Esophagus squamous epithelium (tissue), 5 donors: ENCODE measurements at regions not wholly inside any gene's neighbourhood (a gene's known extent, or its start where the extent isn't known, plus 50 kb on each side); places are given as distances from the start of the nearest gene placed in this dataset.
"Not testable (repeated sequence)": the region's sequence is repeated elsewhere in the genome, so short reads cannot be mapped to it uniquely, and the experiment has no call there.

Experiments
- DNase-seq: peaks from one replicate; lab custom pipeline; 2025; lab: John Stamatoyannopoulos, UW
- H3K27ac ChIP-seq, 4 donors: fragments of 200-600 bp; sonication (generic); one replicate each; pipeline ENCODE4 v1.5.1; 2016 to 2019; ENCODE audit warnings: mild to moderate bottlenecking in 1 of 4
- H3K27me3 ChIP-seq, 4 donors: fragments of 200-600 bp; sonication (generic); 1 replicate in 3 of 4; 2 replicates in 1 of 4; pipeline versions ENCODE4 v1.5.1 to v1.6.0; 2017 to 2021; ENCODE audit warnings: antibody characterized with exemption in 1 of 4
- H3K36me3 ChIP-seq, 3 donors: fragments of 200-600 bp; sonication (generic); one replicate each; pipeline ENCODE4 v1.5.1; 2016 to 2019
- H3K4me1 ChIP-seq, 3 donors: fragments of 200-600 bp; sonication (generic); one replicate each; pipeline ENCODE4 v1.5.1; 2017 to 2019
- H3K4me3 ChIP-seq, 4 donors: fragments of 200-600 bp; sonication (generic); 1 replicate in 3 of 4; 2 replicates in 1 of 4; pipeline ENCODE4 v1.5.1; 2016 to 2019; ENCODE audit warnings: mild to moderate bottlenecking in 2 of 4, moderate library complexity in 1 of 4
- H3K9me3 ChIP-seq, 3 donors: fragments of 200-600 bp; sonication (generic); one replicate each; pipeline ENCODE4 v1.5.1; 2016 to 2019
- POLR2A ChIP-seq, 4 donors: fragments of 450-650 bp; IDR thresholded peaks; one replicate each; pipeline ENCODE4 v1.6.1; 2017; ENCODE audit warnings: antibody characterized with exemption in 4 of 4, mild to moderate bottlenecking in 4 of 4, moderate library complexity in 3 of 4
- WGBS, 2 donors: methylation state at CpG; one replicate each; pipeline ENCODE4 v1.1.5; 2018; 5-methylcytosine and 5-hydroxymethylcytosine counted together
- intact Hi-C: fragments of 100-400 bp; cut with DNase I; formaldehyde crosslinking; loops from one replicate; pipeline ENCODE4 v1.15.0; 2022
- TF ChIP-seq, protein P1 (sequence below), 6 experiments: fragments of 450-650 bp in 4 of 6; fragments of 200-600 bp in 2 of 6; sonication (generic) in 2 of 6; IDR thresholded peaks; one replicate each; pipeline ENCODE4 v1.5.1; 2016 to 2019; ENCODE audit warnings: antibody characterized with exemption in 6 of 6, mild to moderate bottlenecking in 4 of 6, moderate library complexity in 4 of 6
- donor health status: DM: yes; HTN: yes; CAD: no.

DNA sequence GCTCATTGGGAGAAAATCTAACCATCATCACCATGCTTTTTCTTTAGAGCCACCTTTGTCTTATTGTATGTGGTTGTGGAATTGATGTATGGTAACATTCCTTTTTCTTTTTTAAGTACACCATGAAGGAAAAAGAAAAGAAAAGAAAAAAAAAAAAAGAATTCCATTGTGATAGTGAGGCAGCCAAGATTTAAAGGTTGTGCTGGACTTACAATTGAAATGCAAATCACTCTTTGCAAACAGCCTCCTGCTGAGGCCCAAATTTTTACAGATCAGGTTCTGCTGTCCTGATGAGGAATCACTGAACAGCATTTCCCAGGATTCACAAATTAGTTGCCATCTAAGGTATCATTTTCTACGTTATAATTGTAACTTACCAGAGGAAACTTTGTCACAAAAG is 1101.0 kb upstream of the FANCL start:
- intact Hi-C loops, result no loop called here
- no peaks in the 10 kb centered on the region for H3K36me3 ChIP-seq
- no peak overlapping the region for H3K27ac ChIP-seq
- no peak for DNase-seq
- no peak overlapping the region for H3K4me3 ChIP-seq
- H3K27me3 ChIP-seq, result peaks cover 0 to 3% (median 0%) of the 10 kb centered on the region in 4 donors
- no peaks in the 10 kb centered on the region for H3K4me1 ChIP-seq
- no peaks in the 10 kb centered on the region for H3K9me3 ChIP-seq
- TF ChIP-seq POLR2A (IDR thresholded peaks at IDR 0.05), result no peak
- TF ChIP-seq, protein P1, sequence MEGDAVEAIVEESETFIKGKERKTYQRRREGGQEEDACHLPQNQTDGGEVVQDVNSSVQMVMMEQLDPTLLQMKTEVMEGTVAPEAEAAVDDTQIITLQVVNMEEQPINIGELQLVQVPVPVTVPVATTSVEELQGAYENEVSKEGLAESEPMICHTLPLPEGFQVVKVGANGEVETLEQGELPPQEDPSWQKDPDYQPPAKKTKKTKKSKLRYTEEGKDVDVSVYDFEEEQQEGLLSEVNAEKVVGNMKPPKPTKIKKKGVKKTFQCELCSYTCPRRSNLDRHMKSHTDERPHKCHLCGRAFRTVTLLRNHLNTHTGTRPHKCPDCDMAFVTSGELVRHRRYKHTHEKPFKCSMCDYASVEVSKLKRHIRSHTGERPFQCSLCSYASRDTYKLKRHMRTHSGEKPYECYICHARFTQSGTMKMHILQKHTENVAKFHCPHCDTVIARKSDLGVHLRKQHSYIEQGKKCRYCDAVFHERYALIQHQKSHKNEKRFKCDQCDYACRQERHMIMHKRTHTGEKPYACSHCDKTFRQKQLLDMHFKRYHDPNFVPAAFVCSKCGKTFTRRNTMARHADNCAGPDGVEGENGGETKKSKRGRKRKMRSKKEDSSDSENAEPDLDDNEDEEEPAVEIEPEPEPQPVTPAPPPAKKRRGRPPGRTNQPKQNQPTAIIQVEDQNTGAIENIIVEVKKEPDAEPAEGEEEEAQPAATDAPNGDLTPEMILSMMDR (IDR thresholded peaks at IDR 0.05), result no peak
- 50 to 65% methylated on average over 1 of the region's 1 CpG for WGBS, 2 donors

DNA sequence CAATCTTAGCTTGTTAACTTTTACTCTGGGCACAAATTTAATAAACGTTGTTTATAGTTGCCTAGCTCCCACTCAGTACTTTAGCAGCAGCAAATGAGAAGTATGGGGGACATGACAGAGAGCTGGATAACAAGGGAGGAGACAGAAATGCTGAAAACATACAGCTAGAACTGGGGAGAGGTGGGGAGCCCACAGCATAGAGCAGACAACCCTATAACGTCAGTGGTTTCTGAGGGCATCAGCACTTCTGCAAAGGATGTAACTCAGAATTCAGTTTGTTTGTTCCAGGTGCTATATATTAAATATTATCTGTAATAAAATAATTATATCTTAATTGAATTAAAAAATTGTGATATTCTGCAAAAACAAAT is 1098.7 kb upstream of the FANCL start:
- 58 to 66% methylated on average over 2 of the region's 2 CpGs for WGBS, 2 donors

DNA sequence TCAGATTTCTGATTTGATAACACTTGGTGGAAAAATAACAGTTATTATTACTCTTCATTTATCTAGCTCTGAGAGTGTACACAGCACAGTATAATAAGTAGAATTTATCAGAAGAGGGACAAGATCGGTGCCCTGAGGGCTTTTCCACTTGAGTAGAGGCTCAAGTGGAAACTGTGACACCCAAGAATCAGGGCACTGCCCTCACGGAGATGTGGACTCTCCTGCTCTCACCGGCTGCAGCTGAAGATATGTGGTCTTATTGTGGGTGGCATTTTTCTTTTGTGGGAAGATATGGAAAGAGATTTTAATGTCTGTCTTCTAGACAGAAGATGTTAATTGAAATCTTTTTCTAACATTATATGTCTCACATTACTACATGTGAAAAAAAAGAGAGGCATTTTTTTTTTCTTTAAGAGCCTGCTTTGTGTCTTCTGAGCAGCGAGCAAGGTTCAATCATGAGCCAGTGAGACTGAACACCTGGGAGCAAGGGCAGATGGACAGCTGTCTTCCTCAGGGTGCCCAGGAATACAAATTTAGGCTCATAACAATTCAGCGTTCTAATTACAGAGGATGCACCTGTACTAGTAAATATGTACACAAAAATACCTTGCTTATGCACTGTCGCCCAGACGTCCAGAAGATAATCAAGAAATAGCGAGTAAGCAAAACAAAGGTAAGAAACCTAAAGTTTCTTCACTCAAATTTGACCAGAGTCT is 1098.2 kb upstream of the FANCL start:
- no peak for DNase-seq
- intact Hi-C loops, result no loop called here
- H3K27ac ChIP-seq, result no peak overlapping the region
- TF ChIP-seq POLR2A (IDR thresholded peaks at IDR 0.05), result no peak
- TF ChIP-seq, protein P1 (IDR thresholded peaks at IDR 0.05), result no peak
- no peaks in the 10 kb centered on the region for H3K36me3 ChIP-seq
- H3K9me3 ChIP-seq, result no peaks in the 10 kb centered on the region
- H3K27me3 ChIP-seq, result peaks cover 0 to under 1% (median 0%) of the 10 kb centered on the region in 4 donors
- no peak overlapping the region for H3K4me3 ChIP-seq
- WGBS, 2 donors, result 58 to 64% methylated on average over 8 of the region's 8 CpGs
- H3K4me1 ChIP-seq, result no peaks in the 10 kb centered on the region

More for the DNA sequence above, 1098.7 kb upstream of the FANCL start:
- H3K27ac ChIP-seq, result no peak overlapping the region
- H3K4me1 ChIP-seq, result no peaks in the 10 kb centered on the region
- H3K4me3 ChIP-seq, result no peak overlapping the region
- H3K36me3 ChIP-seq, result no peaks in the 10 kb centered on the region
- H3K9me3 ChIP-seq, result no peaks in the 10 kb centered on the region
- TF ChIP-seq, protein P1 (IDR thresholded peaks at IDR 0.05), result no peak
- TF ChIP-seq POLR2A (IDR thresholded peaks at IDR 0.05), result no peak
- intact Hi-C loops, result no loop called here
- DNase-seq, result no peak
- peaks cover 0 to 3% (median 0%) of the 10 kb centered on the region in 4 donors for H3K27me3 ChIP-seq

DNA sequence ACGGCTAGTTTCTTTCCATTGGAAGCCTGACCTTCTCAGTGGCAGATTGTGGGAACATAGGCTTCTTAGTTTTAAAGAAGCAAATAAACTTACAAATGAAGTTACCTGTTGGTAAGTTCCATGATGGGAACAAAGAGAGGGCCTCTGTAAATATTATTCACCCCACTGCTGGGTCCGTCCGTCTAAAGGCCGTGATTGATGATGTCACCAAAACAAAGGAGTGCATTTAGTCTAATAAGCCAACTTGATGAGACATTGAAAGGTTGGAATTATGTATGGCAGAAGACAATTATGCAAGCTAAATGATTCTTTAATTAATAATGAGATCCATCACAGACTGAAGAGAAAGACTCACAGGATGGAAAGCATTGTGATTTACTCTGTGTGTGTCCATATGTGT is 1091.9 kb upstream of the FANCL start:
- Histone ChIP-seq H3K27me3 (no peaks in the 10 kb centered on the region), H3K36me3 (no peaks in the 10 kb centered on the region), H3K4me3 (no peak overlapping the region), H3K9me3 (no peaks in the 10 kb centered on the region), H3K27ac (no peak overlapping the region), H3K4me1 (no peaks in the 10 kb centered on the region)
- WGBS, 2 donors, result 55 to 62% methylated on average over 4 of the region's 4 CpGs
- no peak for DNase-seq
- intact Hi-C loops, result no loop called here
- TF ChIP-seq, protein P1 (IDR thresholded peaks at IDR 0.05), result no peak
- no peak for TF ChIP-seq POLR2A (IDR thresholded peaks at IDR 0.05)

DNA sequence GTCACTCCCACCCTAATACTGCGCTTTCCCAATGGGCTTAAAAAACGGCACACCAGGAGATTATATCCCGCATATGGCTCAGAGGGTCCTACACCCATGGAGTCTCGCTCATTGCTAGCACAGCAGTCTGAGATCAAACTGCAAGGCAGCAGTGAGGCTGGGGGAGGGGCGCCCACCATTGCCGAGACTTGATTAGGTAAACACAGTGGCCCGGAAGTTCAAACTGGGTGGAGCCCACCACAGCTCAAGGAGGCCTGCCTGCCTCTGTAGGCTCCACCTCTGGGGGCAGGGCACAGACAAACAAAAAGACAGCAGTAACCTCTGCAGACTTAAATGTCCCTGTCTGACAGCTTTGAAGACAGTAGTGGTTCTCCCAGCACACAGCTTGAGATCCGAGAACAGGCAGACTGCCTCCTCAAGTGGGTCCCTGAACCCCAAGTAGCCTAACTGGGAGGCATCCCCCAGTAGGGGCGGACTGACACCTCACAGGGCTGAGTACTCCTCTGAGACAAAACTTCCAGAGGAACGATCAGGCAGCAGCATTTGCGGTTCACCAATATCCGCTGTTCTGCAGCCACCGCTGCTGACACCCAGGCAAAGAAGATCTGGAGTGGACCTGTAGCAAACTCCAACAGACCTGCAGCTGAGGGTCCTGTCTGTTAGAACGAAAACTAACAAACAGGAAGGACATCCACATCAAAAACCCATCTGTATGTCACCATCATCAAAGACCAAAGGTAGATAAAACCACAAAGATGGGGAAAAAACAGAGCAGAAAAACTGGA is 1085.6 kb upstream of the FANCL start:
- H3K27ac ChIP-seq, H3K4me3 ChIP-seq, H3K36me3 ChIP-seq, H3K9me3 ChIP-seq, intact Hi-C loops, DNase-seq, H3K4me1 ChIP-seq, H3K27me3 ChIP-seq: not testable (repeated sequence)
- 0 to 79% methylated on average over 2 to 11 of the region's 14 CpGs for WGBS, 2 donors
